ENCODE measurements at regions not wholly inside any gene's neighbourhood (a gene's known extent, or its start where the extent isn't known, plus 50 kb on each side); places are given as distances from the start of the nearest gene placed in this dataset.

GRCh38 chr20:50289581-50289980 lies 99.0 kb downstream of the CEBPB start:
- no peak for TF ChIP-seq CTCF (conservative IDR thresholded peaks at IDR 0.05; ENCODE audit: low read length)
- no peak for TF ChIP-seq EZH2phosphoT487 (IDR thresholded peaks at IDR 0.05; ENCODE audit: borderline replicate concordance)

All from Loucy (cell line).